ENCODE measurements at regions not wholly inside any gene's neighbourhood (a gene's known extent, or its start where the extent isn't known, plus 50 kb on each side); places are given as distances from the start of the nearest gene placed in this dataset.

GRCh38 chr6:15027472-15027871 is 218.4 kb upstream of the JARID2 start:
- Histone ChIP-seq H3K27ac (ENCODE audit: low read depth, low read length) (no peak overlapping the region), H3K9me2 (replicated peaks; ENCODE audit: insufficient read depth, low read length) (no peaks in the 10 kb centered on the region), H2AFZ (ENCODE audit: low read depth, low read length, severe bottlenecking) (no peak overlapping the region)

GRCh38 chr6:15032015-15032414 is 213.9 kb upstream of the JARID2 start:
- Histone ChIP-seq H3K9me2 (replicated peaks; ENCODE audit: insufficient read depth, low read length) (no peaks in the 10 kb centered on the region), H3K9me3 (ENCODE audit: insufficient read depth, low read length) (no peaks in the 10 kb centered on the region), H3K79me2 (ENCODE audit: insufficient read depth, low read length) (no peaks in the 10 kb centered on the region), H3F3A (ENCODE audit: insufficient read depth) (no peaks in the 10 kb centered on the region), H3K9ac (ENCODE audit: low read length) (no peak overlapping the region), H3K27me3 (ENCODE audit: low read length) (no peaks in the 10 kb centered on the region), H3K4me2 (ENCODE audit: low read depth, low read length, poor library complexity, severe bottlenecking) (no peak overlapping the region), H3K4me3 (ENCODE audit: insufficient read depth, low read length, poor library complexity, severe bottlenecking) (no peak overlapping the region), H3K36me3 (ENCODE audit: low read length) (no peaks in the 10 kb centered on the region), H4K20me1 (ENCODE audit: low read depth, low read length) (no peaks in the 10 kb centered on the region), H3K27ac (ENCODE audit: low read depth, low read length) (no peak overlapping the region), H2AFZ (ENCODE audit: low read depth, low read length, severe bottlenecking) (no peak overlapping the region)
- no peak for TF ChIP-seq EZH2phosphoT487 (conservative IDR thresholded peaks at IDR 0.05; ENCODE audit: low read length)
- no peak for TF ChIP-seq CTCF (IDR thresholded peaks at IDR 0.05; ENCODE audit: insufficient read depth, low read length, poor library complexity, severe bottlenecking)

More at GRCh38 chr6:15027472-15027871, 218.4 kb upstream of the JARID2 start:
- H3F3A ChIP-seq (ENCODE audit: insufficient read depth) = no peaks in the 10 kb centered on the region
- no peak overlapping the region for H3K4me3 ChIP-seq (ENCODE audit: insufficient read depth, low read length, poor library complexity, severe bottlenecking)
- H3K36me3 ChIP-seq (ENCODE audit: low read length) = no peaks in the 10 kb centered on the region
- no peaks in the 10 kb centered on the region for H3K9me3 ChIP-seq (ENCODE audit: insufficient read depth, low read length)
- H4K20me1 ChIP-seq (ENCODE audit: low read depth, low read length) = no peaks in the 10 kb centered on the region
- no peak for TF ChIP-seq CTCF (IDR thresholded peaks at IDR 0.05; ENCODE audit: insufficient read depth, low read length, poor library complexity, severe bottlenecking)
- TF ChIP-seq EZH2phosphoT487 (conservative IDR thresholded peaks at IDR 0.05; ENCODE audit: low read length) = no peak
- no peak overlapping the region for H3K9ac ChIP-seq (ENCODE audit: low read length)
- no peaks in the 10 kb centered on the region for H3K27me3 ChIP-seq (ENCODE audit: low read length)
- no peaks in the 10 kb centered on the region for H3K79me2 ChIP-seq (ENCODE audit: insufficient read depth, low read length)
- no peak overlapping the region for H3K4me2 ChIP-seq (ENCODE audit: low read depth, low read length, poor library complexity, severe bottlenecking)

- no peaks in the 10 kb centered on the region for H3F3A ChIP-seq (ENCODE audit: insufficient read depth)
- TF ChIP-seq EZH2phosphoT487 (conservative IDR thresholded peaks at IDR 0.05; ENCODE audit: low read length) = no peak
- no peak for TF ChIP-seq CTCF (IDR thresholded peaks at IDR 0.05; ENCODE audit: insufficient read depth, low read length, poor library complexity, severe bottlenecking)
- no peaks in the 10 kb centered on the region for H3K27me3 ChIP-seq (ENCODE audit: low read length)
- H2AFZ ChIP-seq (ENCODE audit: low read depth, low read length, severe bottlenecking) = no peak overlapping the region
- H3K4me3 ChIP-seq (ENCODE audit: insufficient read depth, low read length, poor library complexity, severe bottlenecking) = no peak overlapping the region
- H4K20me1 ChIP-seq (ENCODE audit: low read depth, low read length) = no peaks in the 10 kb centered on the region
- H3K27ac ChIP-seq (ENCODE audit: low read depth, low read length) = no peak overlapping the region
- no peaks in the 10 kb centered on the region for H3K9me3 ChIP-seq (ENCODE audit: insufficient read depth, low read length)
- no peaks in the 10 kb centered on the region for H3K9me2 ChIP-seq (replicated peaks; ENCODE audit: insufficient read depth, low read length)
- H3K79me2 ChIP-seq (ENCODE audit: insufficient read depth, low read length) = no peaks in the 10 kb centered on the region
- H3K9ac ChIP-seq (ENCODE audit: low read length) = no peak overlapping the region
- H3K36me3 ChIP-seq (ENCODE audit: low read length) = no peaks in the 10 kb centered on the region
- H3K4me2 ChIP-seq (ENCODE audit: low read depth, low read length, poor library complexity, severe bottlenecking) = no peak overlapping the region
Measured at GRCh38 chr6:15033850-15034203, 212.0 kb upstream of the JARID2 start.
